Panc1 (cell line): ENCODE measurements at regions not wholly inside any gene's neighbourhood (a gene's known extent, or its start where the extent isn't known, plus 50 kb on each side); places are given as distances from the start of the nearest gene placed in this dataset.

Experiments
- ATAC-seq: fragments of 200-7000 bp; cut with Tn5 transposase; 2 replicates; pipeline ENCODE4 v1.9.1; 2020; ENCODE audit warnings: mild to moderate bottlenecking, moderate library complexity
- BruUV-seq: library from RNA; stranded (reverse); fragments of 400-500 nt; replicated peaks from 2 replicates; lab custom pipeline; 2021; lab: Mats Ljungman, UMichigan
- CTCF ChIA-PET: fragments of 300-600 bp; sonication (Branson Sonifier 250); formaldehyde crosslinking; loops from one replicate; lab custom pipeline; 2022; ENCODE audit warnings: antibody characterized with exemption; lab: Charles Lee
- POLR2A ChIA-PET: fragments of 300-600 bp; sonication (Branson Sonifier 250); formaldehyde crosslinking; loops from one replicate; lab custom pipeline; 2022; ENCODE audit warnings: antibody characterized with exemption; lab: Charles Lee
- DNase-seq: peaks from one replicate; pipeline ENCODE4 v3.0.0-alpha.2; 2010; ENCODE audit warnings: low read depth, low spot score
- H3K27ac ChIP-seq: 2 replicates; pipeline ENCODE4 v1.5.1; 2011; ENCODE audit warnings: mild to moderate bottlenecking, low read length, inconsistent platforms
- H3K27me3 ChIP-seq: fragments of 200-500 bp; sonication (Bioruptor generic); 2 replicates; pipeline ENCODE4 v1.6.0; 2014; ENCODE audit warnings: low read length, inconsistent platforms; ENCODE audit not compliant: control insufficient read depth, insufficient read depth
- H3K36me3 ChIP-seq: fragments of 200-500 bp; sonication (Bioruptor generic); 2 replicates; pipeline ENCODE4 v1.5.1; 2014; ENCODE audit warnings: inconsistent platforms, mild to moderate bottlenecking, low read length, moderate library complexity; ENCODE audit not compliant: control insufficient read depth, insufficient read depth
- H3K4me1 ChIP-seq: 2 replicates; pipeline ENCODE4 v1.5.1; 2011; ENCODE audit warnings: inconsistent platforms, mild to moderate bottlenecking, low read length, moderate library complexity; ENCODE audit not compliant: control insufficient read depth, insufficient read depth
- H3K4me3 ChIP-seq, 2 experiments: 2 replicates each; pipeline ENCODE4 v1.5.1; 2011 to 2012; ENCODE audit warnings: low read depth in 2 of 2, low read length in 2 of 2, mild to moderate bottlenecking in 2 of 2, inconsistent platforms in 1 of 2, moderate library complexity in 1 of 2
- H3K9me3 ChIP-seq: fragments of 200-500 bp; sonication (Bioruptor generic); 2 replicates; pipeline ENCODE4 v1.5.1; 2014; ENCODE audit warnings: low read depth, mild to moderate bottlenecking, inconsistent platforms, low read length, moderate library complexity; ENCODE audit not compliant: control insufficient read depth, insufficient read depth
- CTCF ChIP-seq: fragments of 450-650 bp; IDR thresholded peaks from 2 replicates; pipeline ENCODE4 v1.5.1; 2017; ENCODE audit warnings: mild to moderate bottlenecking
- POLR2AphosphoS5 ChIP-seq: IDR thresholded peaks from 2 replicates; pipeline ENCODE4 v1.6.1; 2012; ENCODE audit warnings: mild to moderate bottlenecking, low read depth, low read length, moderate library complexity
- REST ChIP-seq, 2 experiments: IDR thresholded peaks; 2 replicates each; pipeline ENCODE4 v1.6.1; 2011 to 2012; ENCODE audit warnings: low read depth in 2 of 2, control low read depth in 1 of 2, low read length in 1 of 2, mild to moderate bottlenecking in 1 of 2, moderate library complexity in 1 of 2; ENCODE audit not compliant: insufficient read depth in 1 of 2
- SIN3A ChIP-seq: IDR thresholded peaks from 2 replicates; pipeline ENCODE4 v1.6.1; 2012; ENCODE audit warnings: low read depth, mild to moderate bottlenecking, low read length, moderate library complexity, borderline replicate concordance; ENCODE audit not compliant: insufficient read depth
- TCF7L2 ChIP-seq: IDR thresholded peaks from 2 replicates; pipeline ENCODE4 v1.6.1; 2011; ENCODE audit warnings: mild to moderate bottlenecking, low read depth, low read length, inconsistent platforms
- in situ Hi-C: cut with HindIII; loops from 2 replicates; pipeline ENCODE4 v1.10.0; 2016; ENCODE audit warnings: low sequenced_read_pairs, low pct_unique_long_range_greater_than_20kb
- intact Hi-C: fragments of 100-400 bp; cut with micrococcal nuclease; formaldehyde crosslinking; loops from one replicate; pipeline ENCODE4 v1.10.0; 2022; ENCODE audit not compliant: unreplicated experiment

- H3K9me3 ChIP-seq = no peaks in the 10 kb centered on the region
- no TSS peak for BruUV-seq
- DNase-seq (no peak), ATAC-seq (no peak)
- no peak overlapping the region for H3K4me3 ChIP-seq
- H3K36me3 ChIP-seq = no peaks in the 10 kb centered on the region
- peaks cover 2% of the 10 kb centered on the region; the same call in 1 of the 2 replicates for H3K27me3 ChIP-seq
- in situ Hi-C loops = no loop called here
- POLR2A ChIA-PET = no interaction called here
- no peaks in the 10 kb centered on the region for H3K4me1 ChIP-seq
- intact Hi-C loops = no loop called here
- H3K27ac ChIP-seq = no peak overlapping the region
- no peak for TF ChIP-seq TCF7L2
- CTCF ChIA-PET = no interaction called here
Measured at GRCh38 chr10:128825626-128826025, 641.4 kb upstream of the MGMT start.

GRCh38 chr10:128833671-128834070, 633.4 kb upstream of the MGMT start:
- ChIA-PET CTCF (no interaction called here), POLR2A (no interaction called here)
- Histone ChIP-seq H3K4me1 (no peaks in the 10 kb centered on the region), H3K4me3 (no peak overlapping the region), H3K36me3 (no peaks in the 10 kb centered on the region), H3K27me3 (peaks cover 9% of the 10 kb centered on the region; the same call in 1 of the 2 replicates), H3K27ac (no peak overlapping the region), H3K9me3 (no peaks in the 10 kb centered on the region)
- intact Hi-C loops = no loop called here
- DNase-seq = no peak
- BruUV-seq = no TSS peak
- no peak for ATAC-seq
- no peak for TF ChIP-seq CTCF
- TF ChIP-seq POLR2AphosphoS5 = no peak
- no peak for TF ChIP-seq REST (IDR thresholded peaks at IDR 0.05; ENCODE audit: insufficient read depth in 1 of 2, low read depth in 2 of 2, low read length in 1 of 2)
- no peak for TF ChIP-seq TCF7L2
- TF ChIP-seq SIN3A = no peak
- in situ Hi-C loops = no loop called here

GRCh38 chr10:128835361-128835760, 631.7 kb upstream of the MGMT start:
- BruUV-seq = no TSS peak
- H3K36me3 ChIP-seq = no peaks in the 10 kb centered on the region
- H3K4me3 ChIP-seq = no peak overlapping the region
- POLR2A ChIA-PET = no interaction called here
- H3K27me3 ChIP-seq = peaks cover 7% of the 10 kb centered on the region; the same call in 1 of the 2 replicates
- H3K27ac ChIP-seq = no peak overlapping the region
- no peaks in the 10 kb centered on the region for H3K9me3 ChIP-seq
- intact Hi-C loops (no loop called here), in situ Hi-C loops (no loop called here)
- no peak for TF ChIP-seq REST (IDR thresholded peaks at IDR 0.05; ENCODE audit: insufficient read depth in 1 of 2, low read depth in 2 of 2, low read length in 1 of 2)
- ATAC-seq (no peak), DNase-seq (no peak)
- CTCF ChIA-PET = no interaction called here
- H3K4me1 ChIP-seq = no peaks in the 10 kb centered on the region
